ENCODE measurements at regions not wholly inside any gene's neighbourhood (a gene's known extent, or its start where the extent isn't known, plus 50 kb on each side); places are given as distances from the start of the nearest gene placed in this dataset.
"Not testable (repeated sequence)": the region's sequence is repeated elsewhere in the genome, so short reads cannot be mapped to it uniquely, and the experiment has no call there.

GRCh38 chr3:64441861-64442260, 216.6 kb upstream of the PRICKLE2 start:
- ATAC-seq (no peak), DNase-seq (no peak)
- intact Hi-C loops (cut with DNase I, micrococcal nuclease), result no loop called here

- intact Hi-C loops (cut with DNase I, micrococcal nuclease), result no loop called here
- ATAC-seq, result peak; percentile 45
- DNase-seq, result no peak
Observed at GRCh38 chr3:64440498-64440897, 215.2 kb upstream of the PRICKLE2 start.

GRCh38 chr3:64438812-64439211, 213.5 kb upstream of the PRICKLE2 start:
- ATAC-seq (no peak), DNase-seq (no peak)
- intact Hi-C loops (cut with DNase I, micrococcal nuclease), result no loop called here

- intact Hi-C loops (cut with DNase I, micrococcal nuclease), result no loop called here
- DNase-seq (no peak), ATAC-seq (no peak)
Observed at GRCh38 chr3:64438066-64438465, 212.8 kb upstream of the PRICKLE2 start.

GRCh38 chr3:64437131-64437530, 211.9 kb upstream of the PRICKLE2 start:
- ATAC-seq (no peak), DNase-seq (no peak)
- intact Hi-C loops (cut with DNase I, micrococcal nuclease), result no loop called here

- ATAC-seq; intact Hi-C loops (cut with DNase I, micrococcal nuclease); DNase-seq: not testable (repeated sequence)
Observed at GRCh38 chr3:64435023-64435422, 209.8 kb upstream of the PRICKLE2 start.

GRCh38 chr3:64432870-64433269, 207.6 kb upstream of the PRICKLE2 start:
- DNase-seq, result no peak
- intact Hi-C loops (cut with DNase I, micrococcal nuclease), result no loop called here
- no peak for ATAC-seq

GRCh38 chr3:64431526-64432091, 206.3 kb upstream of the PRICKLE2 start:
- intact Hi-C loops (cut with DNase I, micrococcal nuclease), result no loop called here
- DNase-seq, result no peak
- no peak for ATAC-seq

GRCh38 chr3:64427671-64428070, 202.4 kb upstream of the PRICKLE2 start:
- DNase-seq (no peak), ATAC-seq (no peak)
- intact Hi-C loops (cut with DNase I, micrococcal nuclease), result no loop called here

- ATAC-seq (no peak), DNase-seq (no peak)
- intact Hi-C loops (cut with DNase I, micrococcal nuclease), result no loop called here
Observed at GRCh38 chr3:64426551-64426950, 201.3 kb upstream of the PRICKLE2 start.

GRCh38 chr3:64422932-64423331, 197.7 kb upstream of the PRICKLE2 start:
- DNase-seq (no peak), ATAC-seq (no peak)
- intact Hi-C loops (cut with DNase I, micrococcal nuclease), result no loop called here

- DNase-seq, result no peak
- ATAC-seq, result no peak
- intact Hi-C loops (cut with DNase I, micrococcal nuclease), result no loop called here
Observed at GRCh38 chr3:64422192-64422591, 196.9 kb upstream of the PRICKLE2 start.

- ATAC-seq, result no peak
- no peak for DNase-seq
- intact Hi-C loops (cut with DNase I, micrococcal nuclease), result no loop called here
Observed at GRCh38 chr3:64417816-64418215, 192.6 kb upstream of the PRICKLE2 start.

GRCh38 chr3:64414043-64414442, 188.8 kb upstream of the PRICKLE2 start:
- intact Hi-C loops (cut with DNase I, micrococcal nuclease), result no loop called here
- DNase-seq (no peak), ATAC-seq (no peak)

GRCh38 chr3:64411101-64411500, 185.8 kb upstream of the PRICKLE2 start:
- ATAC-seq, result no peak
- intact Hi-C loops (cut with DNase I, micrococcal nuclease), result no loop called here
- no peak for DNase-seq

- no peak for ATAC-seq
- no peak for DNase-seq
- intact Hi-C loops (cut with DNase I, micrococcal nuclease), result no loop called here
Observed at GRCh38 chr3:64410226-64410625, 185.0 kb upstream of the PRICKLE2 start.

- intact Hi-C loops (cut with DNase I, micrococcal nuclease), result no loop called here
- DNase-seq (no peak), ATAC-seq (no peak)
Observed at GRCh38 chr3:64408770-64409169, 183.5 kb upstream of the PRICKLE2 start.

- intact Hi-C loops (cut with DNase I, micrococcal nuclease), result no loop called here
- ATAC-seq, result no peak
- DNase-seq, result no peak
Observed at GRCh38 chr3:64406271-64406670, 181.0 kb upstream of the PRICKLE2 start.

GRCh38 chr3:64405211-64405835, 180.1 kb upstream of the PRICKLE2 start:
- DNase-seq (no peak), ATAC-seq (no peak)
- intact Hi-C loops (cut with DNase I, micrococcal nuclease), result no loop called here

GRCh38 chr3:64400706-64401105, 175.4 kb upstream of the PRICKLE2 start:
- ATAC-seq, result no peak
- intact Hi-C loops (cut with DNase I, micrococcal nuclease), result no loop called here
- DNase-seq, result no peak

- DNase-seq, result no peak
- ATAC-seq, result peak; percentile 62
- intact Hi-C loops (cut with DNase I, micrococcal nuclease), result loop anchor here (2.0 to 10.0 kb wide), 3 partner anchors 85 to 371 kb away; no protein-coding TSS in a partner anchor
Observed at GRCh38 chr3:64399205-64399800, 174.0 kb upstream of the PRICKLE2 start.

Measured in left colon (tissue), 2 donors.